ENCODE measurements at regions not wholly inside any gene's neighbourhood (a gene's known extent, or its start where the extent isn't known, plus 50 kb on each side); places are given as distances from the start of the nearest gene placed in this dataset.

DNA sequence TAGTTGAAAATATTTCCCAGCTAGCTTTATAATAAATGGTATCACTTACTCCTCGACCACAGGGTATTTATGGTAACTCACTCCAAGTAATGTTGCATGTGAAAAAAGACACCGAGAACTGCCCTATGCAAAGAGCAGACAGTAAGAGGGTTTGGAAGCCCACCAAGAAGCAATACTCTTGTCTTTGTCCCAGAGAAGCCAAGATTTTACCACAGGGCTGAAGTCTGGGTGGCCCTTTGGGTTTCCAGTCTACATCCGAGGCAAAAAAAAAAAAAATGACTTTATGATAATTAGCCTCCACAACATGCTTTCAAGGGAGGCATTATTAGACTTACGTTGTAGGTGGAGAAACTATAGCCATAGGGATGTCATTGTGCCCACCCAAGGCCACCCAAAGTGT, 83.6 kb downstream of the CCDC34 start:
- WGBS (ENCODE audit: missing lambda C conversion rate), result 73% methylated on average over 4 of the region's 4 CpGs
- H3K4me2 ChIP-seq, result no peak overlapping the region
- no peak overlapping the region for H3K27ac ChIP-seq
- H3K9me3 ChIP-seq, result no peaks in the 10 kb centered on the region
- CTCF ChIA-PET, result interaction anchor here (1.0 to 3.3 kb wide), 3 partner anchors 17 to 120 kb away, joined by 5 to 17 read pairs (median 5); no protein-coding TSS in a partner anchor
- ATAC-seq (no peak), FAIRE-seq (no peak), DNase-seq (ENCODE audit: low read depth in 1 of 2, low spot score in 1 of 2) (no peak)
- H3K4me1 ChIP-seq, result peaks cover 20% of the 10 kb centered on the region
- TF ChIP-seq SMC3 (IDR thresholded peaks at IDR 0.05), result no peak
- TF ChIP-seq TFCP2L1 (CRISPR knock-in tag; IDR thresholded peaks at IDR 0.05), result no peak
- TF ChIP-seq FOXS1 (CRISPR knock-in tag; IDR thresholded peaks at IDR 0.05), result no peak
- no peak for TF ChIP-seq EHF (CRISPR knock-in tag; IDR thresholded peaks at IDR 0.05)
- TF ChIP-seq MAZ (IDR thresholded peaks at IDR 0.05; ENCODE audit: borderline replicate concordance, low read depth, low read length), result no peak
- POLR2A ChIA-PET, result no interaction called here
- no peak overlapping the region for H3K4me3 ChIP-seq

DNA sequence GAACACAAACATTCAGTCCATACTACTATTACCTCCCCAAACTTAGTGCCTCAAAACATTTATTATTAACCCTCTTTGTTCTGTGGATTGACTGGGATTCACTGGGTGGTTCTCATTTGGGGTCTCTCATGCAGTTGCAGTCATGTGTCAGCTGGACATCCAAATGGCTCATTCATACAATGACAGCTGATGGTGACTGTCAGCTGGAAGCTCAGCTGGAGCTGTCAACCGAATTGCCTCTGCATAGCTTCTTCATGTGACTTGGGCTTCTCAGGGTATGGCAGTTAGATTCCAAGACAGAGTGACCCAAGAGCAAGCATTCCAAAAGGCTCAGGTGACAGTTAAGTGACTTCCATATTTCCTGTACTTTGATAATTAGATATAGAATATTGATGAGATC, 85.2 kb downstream of the CCDC34 start:
- no peak for ATAC-seq
- FAIRE-seq, result no peak

GRCh38 chr11:27276141-27276540, 86.9 kb downstream of the CCDC34 start:
- WGBS (ENCODE audit: missing lambda C conversion rate), result 0% methylated on average over 1 of the region's 1 CpG
- Histone ChIP-seq H3K4me1 (no peaks in the 10 kb centered on the region), H3K4me3 (no peak overlapping the region), H3K27ac (no peak overlapping the region), H3K4me2 (no peak overlapping the region), H3K9me3 (no peaks in the 10 kb centered on the region)
- ChIA-PET CTCF (interaction anchor here (1.3 to 3.3 kb wide), 2 partner anchors 21 to 92 kb away, joined by 4 to 17 read pairs; no protein-coding TSS in a partner anchor), POLR2A (no interaction called here)
- DNase-seq (ENCODE audit: low read depth in 1 of 2, low spot score in 1 of 2) (no peak), ATAC-seq (no peak), FAIRE-seq (no peak)
- TF ChIP-seq ESRRA (IDR thresholded peaks at IDR 0.05; ENCODE audit: borderline replicate concordance, low read length) (no peak), FOSB (CRISPR knock-in tag; IDR thresholded peaks at IDR 0.05) (no peak), POLR2A (IDR thresholded peaks at IDR 0.05; ENCODE audit: low read length) (no peak), PBX3 (IDR thresholded peaks at IDR 0.05) (no peak), HDAC2 (IDR thresholded peaks at IDR 0.05) (no peak), FOSL2 (IDR thresholded peaks at IDR 0.05) (no peak), FOSL2 (CRISPR knock-in tag; IDR thresholded peaks at IDR 0.05) (no peak)
- TF ChIP-seq, protein P1, sequence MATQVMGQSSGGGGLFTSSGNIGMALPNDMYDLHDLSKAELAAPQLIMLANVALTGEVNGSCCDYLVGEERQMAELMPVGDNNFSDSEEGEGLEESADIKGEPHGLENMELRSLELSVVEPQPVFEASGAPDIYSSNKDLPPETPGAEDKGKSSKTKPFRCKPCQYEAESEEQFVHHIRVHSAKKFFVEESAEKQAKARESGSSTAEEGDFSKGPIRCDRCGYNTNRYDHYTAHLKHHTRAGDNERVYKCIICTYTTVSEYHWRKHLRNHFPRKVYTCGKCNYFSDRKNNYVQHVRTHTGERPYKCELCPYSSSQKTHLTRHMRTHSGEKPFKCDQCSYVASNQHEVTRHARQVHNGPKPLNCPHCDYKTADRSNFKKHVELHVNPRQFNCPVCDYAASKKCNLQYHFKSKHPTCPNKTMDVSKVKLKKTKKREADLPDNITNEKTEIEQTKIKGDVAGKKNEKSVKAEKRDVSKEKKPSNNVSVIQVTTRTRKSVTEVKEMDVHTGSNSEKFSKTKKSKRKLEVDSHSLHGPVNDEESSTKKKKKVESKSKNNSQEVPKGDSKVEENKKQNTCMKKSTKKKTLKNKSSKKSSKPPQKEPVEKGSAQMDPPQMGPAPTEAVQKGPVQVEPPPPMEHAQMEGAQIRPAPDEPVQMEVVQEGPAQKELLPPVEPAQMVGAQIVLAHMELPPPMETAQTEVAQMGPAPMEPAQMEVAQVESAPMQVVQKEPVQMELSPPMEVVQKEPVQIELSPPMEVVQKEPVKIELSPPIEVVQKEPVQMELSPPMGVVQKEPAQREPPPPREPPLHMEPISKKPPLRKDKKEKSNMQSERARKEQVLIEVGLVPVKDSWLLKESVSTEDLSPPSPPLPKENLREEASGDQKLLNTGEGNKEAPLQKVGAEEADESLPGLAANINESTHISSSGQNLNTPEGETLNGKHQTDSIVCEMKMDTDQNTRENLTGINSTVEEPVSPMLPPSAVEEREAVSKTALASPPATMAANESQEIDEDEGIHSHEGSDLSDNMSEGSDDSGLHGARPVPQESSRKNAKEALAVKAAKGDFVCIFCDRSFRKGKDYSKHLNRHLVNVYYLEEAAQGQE (IDR thresholded peaks at IDR 0.05), result no peak

More for the DNA sequence above, 85.2 kb downstream of the CCDC34 start:
- H3K4me1 ChIP-seq, result peaks cover 15% of the 10 kb centered on the region
- no peak for DNase-seq (ENCODE audit: low read depth in 1 of 2, low spot score in 1 of 2)
- CTCF ChIA-PET, result interaction anchor here (0.8 to 3.3 kb wide), 4 partner anchors 19 to 102 kb away, joined by 3 to 17 read pairs (median 4); no protein-coding TSS in a partner anchor
- no peaks in the 10 kb centered on the region for H3K9me3 ChIP-seq
- WGBS (ENCODE audit: missing lambda C conversion rate), result 44% methylated on average over 1 of the region's 1 CpG
- no peak overlapping the region for H3K4me3 ChIP-seq
- POLR2A ChIA-PET, result no interaction called here
- H3K27ac ChIP-seq, result no peak overlapping the region
- no peak overlapping the region for H3K4me2 ChIP-seq
- TF ChIP-seq, protein P2, sequence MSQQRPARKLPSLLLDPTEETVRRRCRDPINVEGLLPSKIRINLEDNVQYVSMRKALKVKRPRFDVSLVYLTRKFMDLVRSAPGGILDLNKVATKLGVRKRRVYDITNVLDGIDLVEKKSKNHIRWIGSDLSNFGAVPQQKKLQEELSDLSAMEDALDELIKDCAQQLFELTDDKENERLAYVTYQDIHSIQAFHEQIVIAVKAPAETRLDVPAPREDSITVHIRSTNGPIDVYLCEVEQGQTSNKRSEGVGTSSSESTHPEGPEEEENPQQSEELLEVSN (IDR thresholded peaks at IDR 0.05; ENCODE audit: borderline replicate concordance, low read depth), result no peak
- no peak for TF ChIP-seq SREBF2 (IDR thresholded peaks at IDR 0.05)
- no peak for TF ChIP-seq CHD2 (IDR thresholded peaks at IDR 0.05; ENCODE audit: low read length, partially characterized antibody)
- no peak for TF ChIP-seq POLR2AphosphoS2 (conservative IDR thresholded peaks at IDR 0.05; ENCODE audit: low read length)
- no peak for TF ChIP-seq RAD21 (conservative IDR thresholded peaks at IDR 0.05 in 1 of 2, IDR thresholded peaks at IDR 0.05 in 1 of 2)
- no peak for TF ChIP-seq CTCF (IDR thresholded peaks at IDR 0.05)
- no peak for TF ChIP-seq KDM5A (IDR thresholded peaks at IDR 0.05)
- no peak for TF ChIP-seq GATA3 (IDR thresholded peaks at IDR 0.05; ENCODE audit: borderline replicate concordance)
